ENCODE measurements at regions not wholly inside any gene's neighbourhood (a gene's known extent, or its start where the extent isn't known, plus 50 kb on each side); places are given as distances from the start of the nearest gene placed in this dataset.

GRCh38 chr22:49413551-49413950, 414.1 kb downstream of the BRD1 start:
- intact Hi-C loops (cut with DNase I): no loop called here
- no peak for TF ChIP-seq CTCF (IDR thresholded peaks at IDR 0.05)

GRCh38 chr22:49413146-49413545, 414.5 kb downstream of the BRD1 start:
- no peaks in the 10 kb centered on the region for H3K36me3 ChIP-seq
- intact Hi-C loops (cut with DNase I): no loop called here
- no peaks in the 10 kb centered on the region for H3K4me1 ChIP-seq
- H3K27ac ChIP-seq: no peak overlapping the region
- no peaks in the 10 kb centered on the region for H3K9me3 ChIP-seq
- no peak overlapping the region for H3K4me3 ChIP-seq
- no peak for TF ChIP-seq CTCF (IDR thresholded peaks at IDR 0.05)
- DNase-seq (no peak), ATAC-seq (no peak)
- H3K27me3 ChIP-seq: peaks cover 0 to 51% of the 10 kb centered on the region in 2 donors

More at GRCh38 chr22:49413551-49413950, 414.1 kb downstream of the BRD1 start:
- H3K27ac ChIP-seq: no peak overlapping the region
- H3K9me3 ChIP-seq: no peaks in the 10 kb centered on the region
- H3K4me3 ChIP-seq: no peak overlapping the region
- ATAC-seq (no peak), DNase-seq (no peak)
- peaks cover 0 to 51% of the 10 kb centered on the region in 2 donors for H3K27me3 ChIP-seq
- no peaks in the 10 kb centered on the region for H3K4me1 ChIP-seq
- no peaks in the 10 kb centered on the region for H3K36me3 ChIP-seq

DNA sequence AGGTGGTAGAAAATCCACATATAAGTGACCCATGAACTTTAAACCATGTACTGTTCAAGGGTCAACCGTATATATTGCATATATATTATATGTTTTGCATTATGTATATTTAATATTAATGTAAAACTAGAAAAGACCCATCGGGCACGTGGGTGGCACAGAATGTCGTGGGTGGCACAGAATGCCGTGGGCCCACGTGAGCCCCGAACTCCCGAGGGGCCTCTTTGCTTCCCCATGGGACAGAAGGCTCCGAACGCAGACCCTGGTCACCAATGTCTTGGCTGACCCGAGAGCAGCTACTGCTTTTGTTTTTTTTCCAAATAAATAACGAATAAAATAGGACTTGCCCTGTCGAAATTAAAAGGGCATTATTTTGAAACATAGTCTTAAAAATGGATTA, 415.4 kb downstream of the BRD1 start:
- Histone ChIP-seq H3K4me1 (no peaks in the 10 kb centered on the region), H3K27ac (no peak overlapping the region), H3K27me3 (peaks cover 0 to 55% of the 10 kb centered on the region in 2 donors), H3K36me3 (no peaks in the 10 kb centered on the region), H3K9me3 (no peaks in the 10 kb centered on the region), H3K4me3 (no peak overlapping the region)
- intact Hi-C loops (cut with DNase I): no loop called here
- DNase-seq: no peak
- no peak for TF ChIP-seq CTCF (IDR thresholded peaks at IDR 0.05)
- ATAC-seq: no peak

GRCh38 chr22:49411236-49411635, 416.4 kb downstream of the BRD1 start:
- intact Hi-C loops (cut with DNase I): no loop called here
- H3K27me3 ChIP-seq: peaks cover 0 to 58% of the 10 kb centered on the region in 2 donors
- no peaks in the 10 kb centered on the region for H3K4me1 ChIP-seq
- no peaks in the 10 kb centered on the region for H3K36me3 ChIP-seq
- DNase-seq (no peak), ATAC-seq (no peak)
- no peak for TF ChIP-seq CTCF (IDR thresholded peaks at IDR 0.05)
- H3K4me3 ChIP-seq: no peak overlapping the region
- no peaks in the 10 kb centered on the region for H3K9me3 ChIP-seq
- H3K27ac ChIP-seq: no peak overlapping the region

GRCh38 chr22:49408102-49408836, 419.4 kb downstream of the BRD1 start:
- H3K36me3 ChIP-seq: no peaks in the 10 kb centered on the region
- H3K9me3 ChIP-seq: no peaks in the 10 kb centered on the region
- H3K4me3 ChIP-seq: no peak overlapping the region
- peaks cover 0 to 61% of the 10 kb centered on the region in 2 donors for H3K27me3 ChIP-seq
- H3K4me1 ChIP-seq: no peaks in the 10 kb centered on the region
- H3K27ac ChIP-seq: no peak overlapping the region
- ATAC-seq: no peak
- no peak for TF ChIP-seq CTCF (IDR thresholded peaks at IDR 0.05)
- no peak for DNase-seq
- intact Hi-C loops (cut with DNase I): no loop called here

Measured in left lung (tissue), 4 donors.